ENCODE measurements at regions not wholly inside any gene's neighbourhood (a gene's known extent, or its start where the extent isn't known, plus 50 kb on each side); places are given as distances from the start of the nearest gene placed in this dataset.

DNA sequence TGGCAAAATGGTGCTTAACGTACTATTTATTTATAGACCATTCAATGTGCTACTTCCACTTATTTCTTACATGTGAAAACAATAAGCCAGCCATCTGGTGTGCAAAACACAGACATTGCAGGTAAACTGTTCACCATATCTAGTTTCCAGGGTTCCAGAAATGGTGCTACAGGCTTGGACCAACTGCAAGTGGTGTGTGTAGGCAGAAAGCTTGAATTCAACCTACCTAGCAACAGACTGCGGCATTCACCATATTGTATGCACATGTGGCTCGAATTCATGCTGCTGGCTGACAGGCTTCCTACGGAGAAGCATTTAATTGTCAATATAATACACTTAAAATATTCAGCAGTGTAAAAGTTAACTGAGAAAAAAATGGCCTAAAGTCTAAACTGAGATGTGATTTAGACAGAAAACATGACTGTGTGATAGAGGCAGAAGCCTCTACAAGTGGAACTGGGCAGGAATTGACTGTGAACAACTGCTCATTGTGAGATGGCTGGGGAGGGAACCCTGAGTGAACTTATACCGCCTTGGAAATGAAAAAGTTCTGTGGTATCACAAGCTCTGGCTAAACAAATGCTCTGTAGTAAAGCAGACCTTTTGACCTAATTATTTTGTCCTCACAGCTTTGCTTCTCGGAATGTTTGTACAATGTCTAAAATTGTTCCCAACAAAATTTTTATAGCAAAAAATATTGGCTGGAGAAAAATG is 434.7 kb downstream of the GRIA2 start:
- no peak for DNase-seq

DNA sequence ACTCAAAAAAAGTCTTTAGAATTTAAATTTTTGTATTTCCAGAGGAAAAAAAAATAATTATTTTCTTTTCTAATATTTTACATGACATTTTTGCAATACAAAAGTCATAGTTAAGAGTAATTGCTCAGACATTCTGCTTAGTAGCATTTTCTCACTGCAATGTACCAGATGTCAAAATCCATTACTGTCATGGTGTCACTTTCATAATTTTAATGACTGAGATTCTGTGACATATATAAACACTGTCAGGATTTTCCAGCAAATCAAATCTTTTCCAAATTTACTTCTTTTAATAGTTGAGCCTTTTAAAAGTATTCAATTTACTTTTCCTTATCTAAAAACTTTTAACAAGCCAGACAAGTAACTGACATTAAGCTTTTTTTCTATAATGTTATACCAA is 422.7 kb downstream of the GRIA2 start:
- no peak for DNase-seq

DNA sequence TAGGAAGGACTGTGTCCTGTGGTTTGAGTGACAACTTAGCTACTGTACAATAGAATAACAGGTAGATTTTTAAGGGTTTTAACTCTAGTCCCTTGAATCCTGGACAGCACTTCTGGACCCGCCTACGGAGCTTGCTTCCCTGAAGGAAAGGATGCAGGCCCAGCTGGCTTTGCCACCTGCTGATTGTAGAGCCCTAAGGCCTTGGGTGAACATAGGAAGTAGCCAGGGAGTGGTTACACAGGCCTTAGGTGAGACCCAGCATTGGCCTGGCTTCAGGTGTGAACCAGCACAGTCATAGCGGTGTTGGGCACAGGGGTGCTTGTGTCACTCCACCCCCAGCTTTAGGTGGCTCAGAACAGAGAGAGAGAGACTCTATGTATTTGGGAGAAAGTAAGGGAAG is 413.5 kb downstream of the GRIA2 start:
- DNase-seq: no peak

DNA sequence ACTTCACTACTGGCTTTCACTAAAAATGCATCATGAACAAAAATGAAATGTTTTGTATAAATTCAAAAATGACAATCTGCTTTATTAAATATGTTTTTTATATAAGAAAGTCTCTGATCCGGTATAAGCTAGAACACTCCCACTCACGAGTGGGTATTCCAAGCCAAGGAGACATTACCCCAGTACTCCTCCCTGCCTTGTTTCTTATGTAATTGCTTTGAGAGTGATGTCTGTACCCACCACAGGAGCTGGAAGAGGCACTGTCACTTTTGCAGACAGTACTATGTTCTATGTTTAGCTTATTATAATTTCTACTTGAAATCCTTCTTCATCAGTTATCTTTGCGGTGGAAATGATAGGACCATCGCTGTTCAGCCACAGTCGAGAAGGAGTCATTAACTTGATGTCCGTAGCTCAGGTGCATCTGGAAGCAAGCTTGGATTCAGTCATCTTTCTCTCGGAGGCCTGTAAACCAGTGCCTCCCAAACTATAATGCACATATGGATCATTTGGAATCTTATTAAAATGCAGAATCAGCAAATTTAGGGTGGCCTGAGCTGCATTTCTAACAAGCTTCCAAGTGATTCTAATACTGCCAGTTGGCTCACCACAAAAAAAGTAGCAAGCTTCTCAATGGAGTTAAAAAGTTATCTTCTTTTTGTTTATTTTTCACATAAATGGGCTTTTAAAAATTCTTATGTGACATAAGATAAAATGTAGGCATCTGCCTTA is 396.4 kb downstream of the GRIA2 start:
- no peak for DNase-seq

DNA sequence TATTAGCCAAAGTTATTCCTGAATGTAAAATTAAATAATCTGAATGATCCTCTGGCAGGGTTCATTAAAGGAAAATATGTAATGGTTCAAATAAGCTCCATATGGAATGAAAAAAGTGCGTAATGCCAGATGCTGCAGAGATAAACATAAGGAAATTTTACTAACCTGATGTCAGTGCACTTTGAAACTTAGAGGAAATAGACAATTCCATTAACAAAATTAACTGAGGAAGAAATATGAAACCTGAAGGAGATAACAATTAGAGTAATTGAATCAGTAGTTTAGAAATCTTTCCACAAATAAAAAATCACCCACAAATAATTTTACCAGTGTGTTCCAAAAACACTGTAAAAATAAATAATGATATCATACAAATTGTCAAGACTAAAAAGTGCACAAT is 387.5 kb downstream of the GRIA2 start:
- DNase-seq: no peak

DNA sequence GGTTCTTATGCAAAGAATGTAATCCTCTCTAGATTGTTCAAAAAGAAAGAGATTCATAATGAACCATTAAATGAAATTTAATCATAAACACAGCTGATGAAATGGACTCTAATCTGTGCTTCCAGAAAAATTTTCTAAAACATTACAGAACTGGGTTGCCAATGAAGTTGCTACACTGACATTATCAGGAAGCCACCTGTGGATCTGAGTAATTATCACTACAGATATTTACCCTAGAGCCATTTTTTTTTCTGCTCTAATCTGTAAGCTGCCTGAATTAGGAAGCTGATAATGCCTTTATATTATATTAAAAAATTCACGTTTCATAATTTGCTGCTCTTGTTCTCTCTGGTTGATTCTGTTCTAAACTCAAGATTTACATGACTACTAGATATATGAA is 380.1 kb downstream of the GRIA2 start:
- no peak for DNase-seq

DNA sequence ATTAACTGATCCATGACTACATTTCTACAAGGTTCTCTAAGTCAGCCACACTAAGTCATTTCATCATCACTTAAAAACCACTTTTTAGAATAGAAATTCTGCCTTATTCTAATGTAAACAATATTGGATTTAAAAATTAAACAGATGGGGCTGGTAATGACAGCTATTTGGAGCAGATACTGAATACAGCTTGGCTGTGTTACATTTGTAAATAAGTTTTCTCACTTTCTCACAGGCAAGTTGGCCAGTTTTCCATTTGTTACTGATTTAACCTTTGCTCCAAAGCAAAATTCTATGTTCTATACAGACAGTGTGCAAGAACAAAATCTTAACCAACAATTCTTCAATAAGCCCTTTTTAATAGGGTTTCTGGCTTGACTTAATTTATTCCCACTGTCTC is 370.7 kb downstream of the GRIA2 start:
- DNase-seq: no peak

DNA sequence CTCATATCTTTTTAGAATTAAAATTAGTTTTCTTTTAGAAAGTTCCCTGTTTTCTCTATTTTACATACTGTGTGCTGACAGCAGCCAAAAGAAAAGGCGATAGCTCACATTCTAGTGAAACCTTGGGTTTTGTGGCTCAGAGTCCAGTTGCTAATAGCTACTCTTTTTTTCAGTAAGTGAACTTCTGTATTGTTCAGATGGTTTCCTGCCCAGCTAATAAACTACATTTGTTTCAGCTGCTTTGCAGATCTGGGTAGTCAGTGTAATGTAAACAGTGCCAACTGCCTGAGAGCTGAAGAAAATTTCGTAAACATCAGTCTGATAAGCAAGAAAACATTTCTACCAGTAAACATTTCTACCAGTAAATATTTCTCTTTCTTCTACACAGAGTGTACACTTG is 370.2 kb downstream of the GRIA2 start:
- no peak for DNase-seq

DNA sequence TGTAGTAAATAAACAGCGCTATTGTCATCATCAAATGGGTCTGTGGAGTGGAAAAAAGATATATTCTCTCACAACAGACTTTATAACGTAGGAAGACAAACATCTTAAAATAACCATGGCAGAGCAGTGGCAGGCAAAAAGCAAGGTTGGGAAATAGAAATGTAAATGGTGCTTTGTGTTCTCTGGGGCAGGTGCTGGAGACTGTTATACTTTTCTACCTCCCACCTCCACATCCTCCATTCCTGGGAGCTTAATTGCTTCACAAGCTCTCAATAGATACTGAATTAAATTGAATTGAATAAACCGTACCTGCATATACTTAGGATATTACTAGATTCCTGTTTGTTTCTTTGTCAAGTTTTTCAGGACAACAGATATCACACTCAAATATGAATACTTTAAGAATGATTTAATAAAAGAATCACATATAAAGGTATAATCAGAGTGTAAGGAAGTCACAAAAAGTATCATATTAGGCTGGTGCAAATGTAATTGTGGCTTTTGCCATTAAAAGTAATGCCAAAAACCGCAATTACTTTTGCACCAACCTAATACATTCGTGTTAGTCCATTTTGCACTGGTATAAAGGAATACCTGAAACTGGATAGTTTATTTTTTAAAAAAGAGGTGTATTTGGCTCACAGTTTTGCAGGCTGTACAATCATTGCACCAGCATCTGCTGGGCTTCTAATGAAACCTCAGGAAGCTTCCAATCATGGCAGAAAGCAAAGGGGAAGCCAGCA is 367.3 kb downstream of the GRIA2 start:
- DNase-seq: no peak

DNA sequence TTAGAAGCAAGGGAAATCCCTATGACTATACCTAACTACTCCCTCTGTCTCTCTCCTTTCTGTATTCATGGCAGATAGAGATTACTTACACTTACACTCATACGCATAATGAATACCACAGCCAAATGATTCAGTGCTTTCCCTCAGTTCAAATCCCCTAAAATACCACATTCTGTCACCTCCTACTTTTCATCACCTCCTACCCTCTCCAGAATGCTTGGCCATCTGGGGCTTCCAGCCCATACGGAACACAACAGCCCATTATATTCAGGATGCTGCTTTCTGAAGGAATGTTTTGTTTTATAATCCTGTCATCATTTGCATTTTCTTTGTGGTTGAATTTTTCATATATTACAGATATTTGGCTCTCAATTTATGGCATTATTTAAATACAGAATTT is 361.6 kb downstream of the GRIA2 start:
- DNase-seq: no peak

DNA sequence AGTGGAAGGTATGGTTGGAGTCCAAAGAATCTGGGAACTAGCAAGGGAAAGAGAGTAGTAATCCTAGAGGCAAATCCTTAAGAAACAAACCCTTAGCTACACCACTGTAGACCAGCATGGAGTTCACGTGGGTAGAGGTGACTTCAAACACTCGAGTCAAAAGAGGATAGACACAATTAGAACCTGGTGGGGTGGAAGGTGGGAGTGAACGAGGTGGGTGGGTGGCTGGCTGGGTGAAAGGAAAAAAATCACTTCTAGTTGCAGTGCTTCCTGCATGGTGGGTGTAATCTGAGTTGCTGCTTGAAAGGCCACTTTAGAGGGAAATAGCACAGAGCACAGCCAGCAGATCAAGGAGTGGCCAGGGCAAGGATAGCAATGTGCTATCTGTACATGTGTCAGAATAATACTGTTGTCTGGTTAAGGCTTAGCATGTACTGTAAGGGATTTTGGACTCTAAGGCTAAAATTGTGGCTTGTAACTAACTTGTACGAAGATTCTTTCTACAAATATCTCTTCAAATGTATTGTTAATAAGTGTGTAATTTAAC is 356.2 kb downstream of the GRIA2 start:
- no peak for DNase-seq

DNA sequence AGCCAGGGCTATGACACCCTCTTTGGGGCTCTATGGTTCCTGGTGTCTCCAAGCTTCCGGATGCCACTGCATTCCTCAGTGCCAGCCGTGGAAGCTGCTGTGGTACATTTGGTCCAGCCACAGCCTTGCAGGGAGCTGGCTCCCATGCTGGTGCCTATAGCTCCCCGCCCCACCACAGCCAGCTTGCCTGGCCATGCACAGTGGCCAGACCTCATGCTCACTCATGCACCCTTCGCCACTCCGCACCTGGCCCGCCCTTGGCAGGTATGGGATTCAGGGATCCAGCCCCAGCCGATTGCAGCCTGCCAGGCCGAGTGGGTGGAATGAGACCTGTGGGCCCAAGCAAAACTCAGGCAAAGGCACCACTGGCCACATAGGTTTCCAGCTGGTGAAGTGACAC is 354.8 kb downstream of the GRIA2 start:
- DNase-seq: no peak

DNA sequence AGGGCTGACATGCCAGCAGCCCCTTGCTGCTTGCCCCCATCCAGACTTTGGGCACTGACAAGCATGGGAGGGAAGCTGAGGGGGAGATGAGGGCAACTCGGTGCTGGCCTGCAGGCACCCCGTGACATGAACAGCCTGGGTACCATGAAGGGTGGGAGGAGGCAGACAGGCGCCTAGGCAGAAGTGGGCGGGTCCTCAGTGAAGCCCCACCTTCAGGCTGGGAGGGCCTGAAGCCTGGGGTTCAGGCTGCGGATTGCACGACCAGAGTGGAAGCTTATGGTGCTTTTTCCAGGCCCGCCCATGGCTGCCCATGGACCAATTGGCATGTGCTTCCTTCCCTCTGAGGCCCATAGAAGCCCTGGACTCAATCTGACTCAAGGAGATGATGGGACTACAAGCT is 354.1 kb downstream of the GRIA2 start:
- no peak for DNase-seq

DNA sequence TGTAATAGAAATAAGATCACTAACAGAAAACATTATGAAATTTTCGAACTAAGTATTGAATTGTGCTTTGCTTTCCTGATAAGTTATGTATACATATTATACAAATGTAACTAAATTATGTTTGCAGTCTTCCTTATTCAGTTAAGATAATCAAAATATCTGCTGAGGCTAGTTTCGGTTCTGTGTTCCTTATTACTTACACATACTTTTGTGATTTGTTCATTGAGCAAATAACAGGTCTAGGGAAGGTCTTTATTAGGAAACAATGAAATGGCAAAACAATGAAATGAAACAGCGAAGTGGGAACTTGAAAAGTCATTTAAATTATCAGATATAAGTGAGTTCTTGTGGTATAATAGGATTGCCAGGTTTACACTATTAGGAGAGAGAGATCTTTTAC is 352.4 kb downstream of the GRIA2 start:
- DNase-seq: no peak

DNA sequence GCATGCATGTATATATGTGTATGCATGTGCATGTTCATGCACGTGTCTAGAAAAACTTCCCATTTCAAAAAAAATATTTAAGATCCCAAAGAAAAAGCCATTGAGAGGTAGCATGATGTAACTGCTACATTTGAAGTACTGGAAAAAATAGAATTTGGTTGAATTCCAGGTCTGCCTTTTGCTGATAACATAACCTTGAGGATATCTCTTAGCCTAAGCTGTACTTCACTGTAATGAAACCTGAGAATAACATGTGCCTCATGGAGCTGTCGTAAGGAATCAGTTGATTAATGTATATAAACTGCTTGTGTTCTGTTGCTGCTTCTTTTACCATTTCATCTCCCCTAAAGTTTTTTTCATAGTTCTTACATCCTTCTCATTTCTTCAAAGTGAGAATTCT is 351.8 kb downstream of the GRIA2 start:
- DNase-seq: no peak

DNA sequence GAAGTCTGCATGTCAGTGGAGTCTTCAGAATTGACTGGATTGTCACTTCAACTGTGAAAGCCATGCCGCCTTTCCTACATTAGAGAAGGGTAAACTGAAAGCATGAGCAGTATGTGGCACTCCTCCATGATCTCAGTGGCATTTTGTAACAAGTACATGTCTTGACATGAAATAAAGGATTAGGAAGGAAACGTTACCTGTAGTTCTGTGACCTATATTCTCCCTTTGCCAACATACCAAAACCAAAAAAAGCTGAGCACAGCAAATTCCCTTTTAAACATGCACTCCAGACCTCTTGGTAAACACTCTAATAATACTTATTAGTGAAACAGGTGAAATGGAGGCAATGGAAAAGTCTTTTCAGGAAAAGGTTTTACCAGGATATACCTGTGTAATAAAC is 344.2 kb downstream of the GRIA2 start:
- no peak for DNase-seq

DNA sequence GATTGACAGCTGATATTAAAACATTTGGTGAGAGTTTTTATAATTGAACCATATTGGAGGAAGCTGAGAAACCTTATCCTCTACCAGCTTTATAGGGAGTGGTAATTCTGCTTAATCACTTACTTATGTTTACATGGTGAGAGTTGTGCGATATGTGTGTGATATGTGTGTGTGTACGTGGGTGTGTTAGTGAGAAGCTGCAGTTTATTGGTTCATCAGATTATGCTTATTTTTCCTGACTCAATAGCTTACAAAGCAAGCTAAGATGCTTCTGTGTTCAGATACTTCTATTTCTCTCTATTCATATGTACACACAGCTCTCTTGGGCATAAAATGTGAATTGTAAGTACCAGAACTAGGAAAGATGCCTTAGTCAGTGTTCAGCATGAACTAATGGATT is 343.7 kb downstream of the GRIA2 start:
- no peak for DNase-seq

DNA sequence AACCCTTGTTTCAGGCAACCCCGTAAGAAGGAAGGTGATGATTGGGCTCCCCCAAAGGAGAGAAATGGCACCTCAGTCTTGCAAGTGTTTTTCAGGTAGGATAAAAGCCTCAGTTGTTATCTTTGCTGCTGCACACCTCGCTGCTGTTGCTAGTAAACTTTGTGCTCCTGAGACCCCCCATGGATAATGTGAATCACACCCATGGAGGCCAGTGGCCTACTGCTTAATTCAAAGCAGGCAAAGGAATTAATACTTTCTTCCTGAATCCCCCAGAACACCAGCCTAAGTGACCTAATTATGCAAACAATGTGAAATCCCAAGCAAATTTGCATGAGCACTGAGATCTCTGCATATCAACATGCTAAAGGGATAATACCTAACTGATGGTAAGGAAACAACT is 337.5 kb downstream of the GRIA2 start:
- DNase-seq: no peak

DNA sequence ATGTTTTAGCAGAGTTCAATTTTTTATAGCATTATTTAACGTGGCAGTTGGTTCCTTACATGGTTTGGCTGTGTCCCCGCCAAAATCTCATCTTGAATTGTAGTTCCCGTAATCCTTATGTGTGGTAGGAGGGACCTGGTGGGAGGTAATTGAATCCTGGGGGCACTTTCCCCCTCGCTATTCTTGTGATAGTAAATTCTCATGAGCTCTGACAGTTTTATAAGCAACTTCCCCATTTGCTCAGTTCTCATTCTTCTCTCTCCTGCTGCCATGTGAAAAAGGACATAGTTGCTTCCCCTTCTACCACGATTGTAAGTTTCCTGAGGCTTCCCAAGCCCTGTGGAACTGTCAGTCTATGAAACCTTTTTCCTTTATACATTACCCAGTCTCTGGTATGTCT is 329.5 kb downstream of the GRIA2 start:
- DNase-seq: no peak

DNA sequence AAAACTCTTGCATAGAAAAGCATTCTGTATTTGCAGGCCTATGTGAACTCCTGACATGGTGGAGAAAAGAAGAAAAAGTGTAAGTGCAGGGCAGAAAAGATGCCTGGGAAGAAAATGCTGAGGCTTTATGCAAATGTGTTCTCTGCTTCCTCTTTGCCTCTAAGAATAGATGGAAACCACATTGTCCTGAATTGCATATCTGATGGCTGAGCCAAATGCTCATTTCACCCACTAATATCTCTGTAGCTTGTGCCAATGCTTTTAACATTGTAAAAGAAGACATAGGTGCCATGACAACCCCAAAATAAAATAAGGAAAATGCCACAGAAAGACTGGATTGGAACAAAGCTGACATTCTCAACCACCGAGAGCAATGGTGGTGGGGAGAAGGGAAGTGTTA is 307.4 kb downstream of the GRIA2 start:
- DNase-seq: no peak

DNA sequence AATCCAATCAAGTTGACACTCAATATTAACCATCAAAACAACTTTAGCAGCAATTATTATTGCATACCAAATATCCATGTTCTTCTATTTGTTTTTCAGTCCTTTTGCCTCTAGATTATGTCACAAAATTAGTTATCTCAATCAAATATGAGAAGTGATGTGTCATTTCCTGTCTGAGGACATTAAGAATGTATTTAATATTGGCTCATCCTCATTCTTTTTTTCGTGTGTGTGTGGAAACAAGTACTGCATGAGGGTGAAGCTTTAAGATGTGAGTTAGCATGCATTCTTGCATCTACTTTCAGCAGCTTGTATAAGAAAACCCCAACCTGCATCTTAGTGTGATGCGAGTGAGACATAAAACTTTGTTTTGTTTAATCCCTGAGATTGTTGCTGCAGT is 301.4 kb downstream of the GRIA2 start:
- no peak for DNase-seq

DNA sequence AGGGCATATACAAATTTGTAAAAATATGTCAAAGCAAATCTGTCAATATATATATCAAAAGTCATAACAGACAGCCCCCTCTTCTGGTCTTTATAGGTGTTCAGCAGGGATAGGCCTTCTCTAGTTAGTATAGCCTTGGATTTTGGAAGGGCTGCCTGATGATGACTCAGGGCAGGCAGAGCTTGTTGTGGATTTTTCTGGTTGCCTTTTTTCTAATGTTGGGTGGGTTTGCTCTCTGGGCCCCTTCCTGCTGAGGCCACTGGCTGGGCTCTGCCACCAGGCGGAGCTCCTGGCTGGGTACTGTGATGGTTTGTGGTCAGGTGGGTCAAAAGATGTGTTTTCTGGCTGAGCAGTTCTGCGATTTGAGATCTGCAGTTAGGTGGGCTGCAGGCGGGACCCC is 294.2 kb downstream of the GRIA2 start:
- no peak for DNase-seq

DNA sequence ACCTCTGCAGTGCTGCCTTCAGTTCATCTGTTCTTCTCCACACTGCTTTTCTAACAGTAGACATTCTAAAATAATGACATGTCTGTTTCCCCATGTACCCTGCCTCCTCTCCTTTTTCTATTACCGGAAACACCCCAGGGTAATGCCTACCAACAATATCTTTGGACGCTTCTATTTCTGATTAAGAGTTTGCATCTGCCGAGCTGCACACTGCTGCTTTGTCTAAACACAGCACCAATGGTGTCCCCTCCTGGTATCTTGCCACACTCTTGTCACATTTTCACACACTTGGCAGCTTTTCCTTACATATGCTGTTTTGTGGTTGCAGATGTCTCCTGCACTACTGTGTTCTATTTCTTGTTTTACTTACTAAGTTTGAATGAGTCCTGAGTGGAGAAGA is 288.8 kb downstream of the GRIA2 start:
- no peak for DNase-seq

DNA sequence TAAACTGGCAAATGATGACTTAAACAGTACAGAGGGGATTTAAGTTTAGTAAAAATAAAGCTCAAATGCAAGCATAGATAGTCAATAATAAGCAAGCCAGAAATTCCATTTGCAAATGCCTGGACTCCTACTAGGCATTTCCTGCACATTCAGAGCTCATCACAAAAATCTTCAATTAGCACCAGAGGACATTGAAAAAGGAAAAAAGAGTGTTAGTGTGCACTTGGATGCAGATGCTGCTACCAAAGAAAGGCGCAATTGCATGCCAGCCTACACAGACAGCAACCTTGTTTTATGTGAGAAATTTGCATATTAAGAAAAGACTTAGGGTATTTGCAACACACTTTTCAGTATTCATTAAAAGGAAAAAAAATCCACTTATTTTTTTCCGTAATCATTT is 282.1 kb downstream of the GRIA2 start:
- no peak for DNase-seq

All from AML-193 (cell line).